ENCODE measurements at regions not wholly inside any gene's neighbourhood (a gene's known extent, or its start where the extent isn't known, plus 50 kb on each side); places are given as distances from the start of the nearest gene placed in this dataset.

DNA sequence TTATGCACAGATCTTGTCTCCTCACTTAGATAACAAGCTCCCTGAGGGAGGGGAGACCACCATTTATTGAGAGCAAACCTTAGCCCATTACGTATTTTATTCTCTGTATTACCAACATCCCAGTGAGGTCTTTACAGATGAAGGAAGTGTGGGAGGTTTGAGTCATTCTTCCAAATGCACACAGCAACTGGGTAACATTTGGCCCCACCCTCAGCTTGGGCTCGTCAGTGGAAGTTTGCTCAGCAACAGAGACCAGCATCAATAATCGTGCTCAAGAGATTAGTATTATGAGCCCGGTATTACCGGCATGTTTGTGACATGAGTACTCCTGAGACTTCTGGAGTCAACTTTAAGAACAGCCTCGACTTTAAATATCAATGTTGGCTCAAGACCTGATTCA, 168.6 kb downstream of the ETAA1 start:
- TF ChIP-seq TAF1 (IDR thresholded peaks at IDR 0.05; ENCODE audit: low read depth) (no peak), POLR2AphosphoS5 (IDR thresholded peaks at IDR 0.05) (no peak)
- TF ChIP-seq, protein P1, sequence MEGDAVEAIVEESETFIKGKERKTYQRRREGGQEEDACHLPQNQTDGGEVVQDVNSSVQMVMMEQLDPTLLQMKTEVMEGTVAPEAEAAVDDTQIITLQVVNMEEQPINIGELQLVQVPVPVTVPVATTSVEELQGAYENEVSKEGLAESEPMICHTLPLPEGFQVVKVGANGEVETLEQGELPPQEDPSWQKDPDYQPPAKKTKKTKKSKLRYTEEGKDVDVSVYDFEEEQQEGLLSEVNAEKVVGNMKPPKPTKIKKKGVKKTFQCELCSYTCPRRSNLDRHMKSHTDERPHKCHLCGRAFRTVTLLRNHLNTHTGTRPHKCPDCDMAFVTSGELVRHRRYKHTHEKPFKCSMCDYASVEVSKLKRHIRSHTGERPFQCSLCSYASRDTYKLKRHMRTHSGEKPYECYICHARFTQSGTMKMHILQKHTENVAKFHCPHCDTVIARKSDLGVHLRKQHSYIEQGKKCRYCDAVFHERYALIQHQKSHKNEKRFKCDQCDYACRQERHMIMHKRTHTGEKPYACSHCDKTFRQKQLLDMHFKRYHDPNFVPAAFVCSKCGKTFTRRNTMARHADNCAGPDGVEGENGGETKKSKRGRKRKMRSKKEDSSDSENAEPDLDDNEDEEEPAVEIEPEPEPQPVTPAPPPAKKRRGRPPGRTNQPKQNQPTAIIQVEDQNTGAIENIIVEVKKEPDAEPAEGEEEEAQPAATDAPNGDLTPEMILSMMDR (IDR thresholded peaks at IDR 0.05; ENCODE audit: poor library complexity, severe bottlenecking): no peak
- TF ChIP-seq, protein P2, sequence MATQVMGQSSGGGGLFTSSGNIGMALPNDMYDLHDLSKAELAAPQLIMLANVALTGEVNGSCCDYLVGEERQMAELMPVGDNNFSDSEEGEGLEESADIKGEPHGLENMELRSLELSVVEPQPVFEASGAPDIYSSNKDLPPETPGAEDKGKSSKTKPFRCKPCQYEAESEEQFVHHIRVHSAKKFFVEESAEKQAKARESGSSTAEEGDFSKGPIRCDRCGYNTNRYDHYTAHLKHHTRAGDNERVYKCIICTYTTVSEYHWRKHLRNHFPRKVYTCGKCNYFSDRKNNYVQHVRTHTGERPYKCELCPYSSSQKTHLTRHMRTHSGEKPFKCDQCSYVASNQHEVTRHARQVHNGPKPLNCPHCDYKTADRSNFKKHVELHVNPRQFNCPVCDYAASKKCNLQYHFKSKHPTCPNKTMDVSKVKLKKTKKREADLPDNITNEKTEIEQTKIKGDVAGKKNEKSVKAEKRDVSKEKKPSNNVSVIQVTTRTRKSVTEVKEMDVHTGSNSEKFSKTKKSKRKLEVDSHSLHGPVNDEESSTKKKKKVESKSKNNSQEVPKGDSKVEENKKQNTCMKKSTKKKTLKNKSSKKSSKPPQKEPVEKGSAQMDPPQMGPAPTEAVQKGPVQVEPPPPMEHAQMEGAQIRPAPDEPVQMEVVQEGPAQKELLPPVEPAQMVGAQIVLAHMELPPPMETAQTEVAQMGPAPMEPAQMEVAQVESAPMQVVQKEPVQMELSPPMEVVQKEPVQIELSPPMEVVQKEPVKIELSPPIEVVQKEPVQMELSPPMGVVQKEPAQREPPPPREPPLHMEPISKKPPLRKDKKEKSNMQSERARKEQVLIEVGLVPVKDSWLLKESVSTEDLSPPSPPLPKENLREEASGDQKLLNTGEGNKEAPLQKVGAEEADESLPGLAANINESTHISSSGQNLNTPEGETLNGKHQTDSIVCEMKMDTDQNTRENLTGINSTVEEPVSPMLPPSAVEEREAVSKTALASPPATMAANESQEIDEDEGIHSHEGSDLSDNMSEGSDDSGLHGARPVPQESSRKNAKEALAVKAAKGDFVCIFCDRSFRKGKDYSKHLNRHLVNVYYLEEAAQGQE (IDR thresholded peaks at IDR 0.05; ENCODE audit: borderline replicate concordance): no peak

Measured in neural cell (in vitro differentiated cells).